ENCODE measurements at regions not wholly inside any gene's neighbourhood (a gene's known extent, or its start where the extent isn't known, plus 50 kb on each side); places are given as distances from the start of the nearest gene placed in this dataset.

- TF ChIP-seq CTCF (conservative IDR thresholded peaks at IDR 0.05), result no peak
- no peak for TF ChIP-seq ZFX (IDR thresholded peaks at IDR 0.05)
Observed at GRCh38 chr20:5433352-5433751, 116.6 kb upstream of the PROKR2 start.

All from C4-2B (cell line).